OCI-LY7 (cell line): ENCODE measurements at regions not wholly inside any gene's neighbourhood (a gene's known extent, or its start where the extent isn't known, plus 50 kb on each side); places are given as distances from the start of the nearest gene placed in this dataset.

Experiments
- BruUV-seq: library from RNA; stranded (reverse); fragments of 400-500 nt; replicated peaks from 2 replicates; lab custom pipeline; 2021; lab: Mats Ljungman, UMichigan
- CTCF ChIA-PET: fragments of 300-600 bp; sonication (Branson Sonifier 250); formaldehyde crosslinking; loops from one replicate; lab custom pipeline; 2022; ENCODE audit warnings: antibody characterized with exemption; ENCODE audit not compliant: unreplicated experiment; lab: Charles Lee
- POLR2A ChIA-PET: fragments of 300-600 bp; sonication (Branson Sonifier 250); formaldehyde crosslinking; loops from one replicate; lab custom pipeline; 2022; ENCODE audit warnings: antibody characterized with exemption; lab: Charles Lee
- DNase-seq: peaks from one replicate; pipeline ENCODE4 v3.0.0-alpha.2; 2015; ENCODE audit warnings: low spot score
- H2AFZ ChIP-seq: fragments of 200-600 bp; sonication (generic), shearing (Covaris generic); 2 replicates; pipeline ENCODE4 v1.6.1; 2014; ENCODE audit warnings: mild to moderate bottlenecking, antibody characterized with exemption, low read length, moderate library complexity
- H3K27ac ChIP-seq: fragments of 200-600 bp; sonication (generic); 2 replicates; pipeline ENCODE4 v1.5.1; 2014; ENCODE audit warnings: mixed run types, low read depth, mild to moderate bottlenecking, moderate library complexity, low read length, inconsistent platforms; ENCODE audit not compliant: poor library complexity, severe bottlenecking
- H3K36me3 ChIP-seq: fragments of 200-600 bp; sonication (generic); 2 replicates; pipeline ENCODE4 v1.6.1; 2014; ENCODE audit warnings: mild to moderate bottlenecking, antibody characterized with exemption, low read length, moderate library complexity, mixed read lengths; ENCODE audit not compliant: insufficient read depth
- H3K4me1 ChIP-seq: fragments of 200-600 bp; sonication (generic); 2 replicates; pipeline ENCODE4 v1.5.1; 2014; ENCODE audit warnings: mild to moderate bottlenecking, low read length; ENCODE audit not compliant: insufficient read depth, poor library complexity, severe bottlenecking
- H3K4me2 ChIP-seq: fragments of 200-600 bp; sonication (generic); 2 replicates; pipeline ENCODE4 v1.6.1; 2014; ENCODE audit warnings: mild to moderate bottlenecking, low read length
- H3K4me3 ChIP-seq: fragments of 200-600 bp; sonication (generic); 2 replicates; pipeline ENCODE4 v1.5.1; 2014; ENCODE audit warnings: mild to moderate bottlenecking, low read depth, low read length; ENCODE audit not compliant: poor library complexity, severe bottlenecking
- H3K79me2 ChIP-seq: fragments of 200-600 bp; sonication (generic); 2 replicates; pipeline ENCODE4 v1.6.1; 2016; ENCODE audit warnings: low read depth, mild to moderate bottlenecking, low read length, moderate library complexity, mixed read lengths; ENCODE audit not compliant: insufficient read depth
- H3K9me2 ChIP-seq: fragments of 200-600 bp; sonication (generic); 2 replicates; pipeline ENCODE4 v1.6.1; 2016; ENCODE audit warnings: mild to moderate bottlenecking, low read length, mixed read lengths; ENCODE audit not compliant: insufficient read depth
- H3K9me3 ChIP-seq: fragments of 200-600 bp; sonication (generic); 2 replicates; pipeline ENCODE4 v1.6.1; 2014; ENCODE audit warnings: mild to moderate bottlenecking, mixed run types, low read length, mixed read lengths
- H4K20me1 ChIP-seq: fragments of 200-600 bp; sonication (generic); 2 replicates; pipeline ENCODE4 v1.6.1; 2014; ENCODE audit warnings: mild to moderate bottlenecking, antibody characterized with exemption, low read length, moderate library complexity, mixed read lengths; ENCODE audit not compliant: insufficient read depth
- EZH2phosphoT487 ChIP-seq: fragments of 200-600 bp; sonication (generic); IDR thresholded peaks from 2 replicates; pipeline ENCODE4 v1.6.1; 2018; ENCODE audit warnings: low read depth, borderline replicate concordance, mild to moderate bottlenecking, mixed run types, antibody characterized with exemption, low read length, moderate library complexity, mixed read lengths
- intact Hi-C: fragments of 100-400 bp; cut with micrococcal nuclease; formaldehyde crosslinking; loops from one replicate; pipeline ENCODE4 v1.10.0; 2022; ENCODE audit not compliant: unreplicated experiment
- TF ChIP-seq, protein P1 (sequence below): fragments of 200-600 bp; sonication (generic); conservative IDR thresholded peaks from 2 replicates; pipeline ENCODE4 v1.5.1; 2014; ENCODE audit warnings: mild to moderate bottlenecking, antibody characterized with exemption, low read length, moderate library complexity, mixed read lengths

DNA sequence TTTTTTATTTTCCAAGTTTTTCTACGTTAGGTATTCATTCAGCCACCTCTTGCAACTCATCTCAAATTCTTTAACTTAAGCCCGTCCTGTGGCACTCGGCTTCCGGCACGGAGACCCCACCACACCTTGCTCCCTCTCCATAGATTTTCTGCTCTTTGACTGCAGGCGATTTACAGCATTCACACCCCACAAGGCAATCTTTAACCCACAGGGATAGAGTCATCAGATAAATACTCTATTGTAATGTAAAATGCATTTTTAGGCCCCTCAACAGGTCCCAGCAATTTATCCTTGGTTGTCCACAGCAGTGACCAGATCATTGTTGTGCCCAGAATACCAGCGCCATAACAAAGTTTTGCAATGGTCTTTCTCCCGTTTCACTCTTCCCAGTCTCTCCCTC, 132.3 kb upstream of the EPHA4 start:
- Histone ChIP-seq H3K79me2 (no peaks in the 10 kb centered on the region), H3K9me3 (no peaks in the 10 kb centered on the region), H3K4me1 (no peaks in the 10 kb centered on the region), H3K36me3 (no peaks in the 10 kb centered on the region), H4K20me1 (no peaks in the 10 kb centered on the region), H2AFZ (no peak overlapping the region), H3K9me2 (no peaks in the 10 kb centered on the region), H3K4me2 (no peak overlapping the region), H3K27ac (no peak overlapping the region), H3K4me3 (no peak overlapping the region)
- intact Hi-C loops: no loop called here
- POLR2A ChIA-PET: interaction anchor here (0.6 kb wide), 1 partner anchor 691 kb away, joined by 3 read pairs; no protein-coding TSS in a partner anchor
- no peak for DNase-seq
- no peak for TF ChIP-seq EZH2phosphoT487
- TF ChIP-seq, protein P1, sequence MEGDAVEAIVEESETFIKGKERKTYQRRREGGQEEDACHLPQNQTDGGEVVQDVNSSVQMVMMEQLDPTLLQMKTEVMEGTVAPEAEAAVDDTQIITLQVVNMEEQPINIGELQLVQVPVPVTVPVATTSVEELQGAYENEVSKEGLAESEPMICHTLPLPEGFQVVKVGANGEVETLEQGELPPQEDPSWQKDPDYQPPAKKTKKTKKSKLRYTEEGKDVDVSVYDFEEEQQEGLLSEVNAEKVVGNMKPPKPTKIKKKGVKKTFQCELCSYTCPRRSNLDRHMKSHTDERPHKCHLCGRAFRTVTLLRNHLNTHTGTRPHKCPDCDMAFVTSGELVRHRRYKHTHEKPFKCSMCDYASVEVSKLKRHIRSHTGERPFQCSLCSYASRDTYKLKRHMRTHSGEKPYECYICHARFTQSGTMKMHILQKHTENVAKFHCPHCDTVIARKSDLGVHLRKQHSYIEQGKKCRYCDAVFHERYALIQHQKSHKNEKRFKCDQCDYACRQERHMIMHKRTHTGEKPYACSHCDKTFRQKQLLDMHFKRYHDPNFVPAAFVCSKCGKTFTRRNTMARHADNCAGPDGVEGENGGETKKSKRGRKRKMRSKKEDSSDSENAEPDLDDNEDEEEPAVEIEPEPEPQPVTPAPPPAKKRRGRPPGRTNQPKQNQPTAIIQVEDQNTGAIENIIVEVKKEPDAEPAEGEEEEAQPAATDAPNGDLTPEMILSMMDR: no peak
- CTCF ChIA-PET: no interaction called here
- no TSS peak for BruUV-seq

DNA sequence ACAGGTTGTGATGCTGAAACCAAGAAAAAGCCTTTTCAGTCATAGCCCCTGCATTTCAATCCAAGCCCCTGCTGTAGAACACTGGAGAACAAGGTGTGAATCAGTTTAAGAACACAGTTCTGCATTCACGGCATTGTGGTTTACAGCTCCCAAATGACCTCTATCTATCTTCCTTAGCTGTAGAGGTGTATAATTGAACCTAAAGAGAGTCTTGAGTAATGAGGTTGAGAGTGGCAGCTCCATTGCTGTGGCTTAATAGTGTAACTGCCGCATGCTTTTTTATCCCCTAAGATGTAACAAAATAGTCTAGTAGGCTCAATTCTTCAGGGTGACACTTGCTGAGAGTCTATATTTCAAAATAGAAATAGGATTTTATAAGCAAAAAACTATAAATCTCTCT, 121.3 kb upstream of the EPHA4 start:
- H4K20me1 ChIP-seq: no peaks in the 10 kb centered on the region
- TF ChIP-seq, protein P1: no peak
- TF ChIP-seq EZH2phosphoT487: no peak
- no peaks in the 10 kb centered on the region for H3K4me1 ChIP-seq
- no peak overlapping the region for H3K4me2 ChIP-seq
- CTCF ChIA-PET: no interaction called here
- H3K79me2 ChIP-seq: no peaks in the 10 kb centered on the region
- H3K9me2 ChIP-seq: no peaks in the 10 kb centered on the region
- no peaks in the 10 kb centered on the region for H3K9me3 ChIP-seq
- POLR2A ChIA-PET: interaction anchor here (0.6 kb wide), 1 partner anchor 15 kb away, joined by 3 read pairs; no protein-coding TSS in a partner anchor
- BruUV-seq: no TSS peak
- H2AFZ ChIP-seq: no peak overlapping the region
- no peak overlapping the region for H3K4me3 ChIP-seq
- intact Hi-C loops: no loop called here
- H3K27ac ChIP-seq: no peak overlapping the region
- no peak for DNase-seq
- H3K36me3 ChIP-seq: no peaks in the 10 kb centered on the region

DNA sequence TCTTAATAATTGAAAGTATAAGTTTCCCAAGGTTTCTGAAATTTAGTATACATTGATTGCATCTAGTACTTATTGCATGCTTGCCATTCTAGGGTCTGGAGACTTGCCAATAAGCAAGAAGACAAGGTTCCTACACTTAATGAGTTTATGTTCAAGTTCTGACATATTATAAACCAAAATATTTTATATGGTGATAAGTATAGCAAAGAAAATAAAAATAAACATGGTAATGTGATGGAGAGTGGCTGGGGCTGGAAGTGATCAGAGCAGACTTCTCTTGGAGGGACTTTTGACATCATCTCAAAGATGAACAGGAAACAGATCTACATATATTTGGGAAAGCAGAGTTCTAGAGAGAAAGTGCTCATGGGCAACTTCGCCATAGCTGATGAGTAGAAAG, 119.5 kb upstream of the EPHA4 start:
- no peak for DNase-seq
- Histone ChIP-seq H3K79me2 (no peaks in the 10 kb centered on the region), H3K27ac (no peak overlapping the region), H3K36me3 (no peaks in the 10 kb centered on the region), H3K4me2 (no peak overlapping the region), H3K9me3 (no peaks in the 10 kb centered on the region), H4K20me1 (no peaks in the 10 kb centered on the region), H3K9me2 (no peaks in the 10 kb centered on the region), H3K4me3 (no peak overlapping the region), H2AFZ (no peak overlapping the region), H3K4me1 (no peaks in the 10 kb centered on the region)
- no peak for TF ChIP-seq EZH2phosphoT487
- TF ChIP-seq, protein P1: no peak
- POLR2A ChIA-PET: interaction anchor here (0.8 to 1.1 kb wide), 2 partner anchors 23 to 27 kb away, joined by 3 read pairs; no protein-coding TSS in a partner anchor
- intact Hi-C loops: no loop called here
- CTCF ChIA-PET: no interaction called here
- no TSS peak for BruUV-seq
